GM19351 (cell line): ENCODE measurements at regions not wholly inside any gene's neighbourhood (a gene's known extent, or its start where the extent isn't known, plus 50 kb on each side); places are given as distances from the start of the nearest gene placed in this dataset.
A peak's percentile ranks its signal among the peaks of the same experiment; 100 is the strongest.

Source experiments
- ATAC-seq: cut with Tn5 transposase; IDR thresholded peaks from one replicate; pipeline ENCODE4 v1.9.1; 2021; ENCODE audit warnings: mild to moderate bottlenecking, moderate library complexity; ENCODE audit not compliant: unreplicated experiment

DNA sequence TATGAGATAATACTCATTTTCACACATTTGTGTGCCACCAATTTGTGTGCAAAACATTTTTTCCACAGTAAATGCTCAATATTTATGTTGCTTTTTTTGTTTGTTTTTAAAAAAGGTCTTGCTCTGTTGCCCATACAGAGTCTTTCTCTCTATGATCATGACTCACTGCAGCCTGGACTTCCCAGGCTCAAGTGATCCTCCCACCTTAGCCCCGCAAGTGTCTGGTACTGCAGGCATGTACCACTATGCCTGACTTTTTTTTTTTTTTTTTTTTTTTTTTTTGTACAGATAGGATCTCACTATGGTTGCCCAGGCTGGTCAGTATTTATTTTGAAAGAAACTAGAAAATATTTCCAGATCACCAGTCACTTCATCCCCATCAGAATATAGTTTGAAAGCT, 297.8 kb upstream of the GYPC start:
- no peak for ATAC-seq

DNA sequence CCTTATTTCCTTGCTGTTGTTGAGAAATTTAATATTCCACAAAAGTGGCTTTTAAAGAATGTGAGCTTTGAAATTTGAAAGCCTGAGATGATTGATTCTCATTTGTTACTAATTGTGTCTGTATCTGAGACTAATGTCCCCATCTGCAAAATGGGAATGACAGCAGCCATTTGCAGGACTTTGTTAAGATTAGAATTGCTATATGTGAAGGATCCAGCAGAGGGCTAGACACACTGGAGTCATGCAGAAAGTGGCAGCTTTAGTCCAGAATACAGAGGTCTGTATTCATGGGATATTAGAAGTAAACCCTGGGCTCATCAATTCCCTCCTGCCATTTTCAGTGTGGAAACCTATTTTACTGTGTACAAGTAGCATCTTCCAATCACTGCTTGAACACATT, 296.5 kb upstream of the GYPC start:
- ATAC-seq = peak; percentile 87

DNA sequence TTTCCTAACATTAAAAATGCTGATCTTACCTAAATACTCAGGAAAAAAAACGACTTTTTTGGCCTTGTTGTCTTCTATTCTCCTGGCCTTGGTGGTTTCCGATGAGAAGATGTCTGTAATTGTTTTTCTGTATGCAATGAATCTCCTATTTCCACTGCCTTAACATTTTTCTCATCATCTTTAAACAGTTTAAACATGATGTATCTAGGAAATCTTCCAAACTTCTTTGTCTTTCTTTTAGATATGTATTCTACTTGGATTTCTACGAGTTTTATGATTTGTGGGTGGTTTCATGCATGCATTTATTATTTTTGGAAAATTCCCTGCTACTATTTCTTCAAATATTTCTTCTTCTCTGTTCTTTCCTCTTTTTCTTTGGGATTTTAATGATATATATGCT, 288.6 kb upstream of the GYPC start:
- ATAC-seq = no peak

DNA sequence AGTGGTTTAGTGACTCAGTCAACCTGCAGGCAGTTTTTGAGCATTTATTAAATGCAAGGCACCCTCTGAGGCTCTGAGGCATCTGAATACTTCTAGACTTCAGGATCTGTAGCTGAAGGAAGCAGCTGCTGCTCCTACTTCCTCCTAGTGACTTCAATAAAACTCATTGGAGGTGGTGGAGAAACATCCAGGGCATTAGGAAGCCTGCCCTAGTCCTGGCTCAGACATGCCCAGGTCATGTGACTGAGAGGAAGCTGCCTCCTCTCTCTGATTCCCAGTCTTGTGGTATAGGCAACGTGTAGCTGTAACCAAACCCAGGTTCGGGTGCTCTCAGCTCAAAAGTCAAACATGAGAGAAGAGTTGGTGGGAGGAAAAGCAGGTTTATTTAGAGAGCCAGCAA, 287.2 kb upstream of the GYPC start:
- no peak for ATAC-seq

DNA sequence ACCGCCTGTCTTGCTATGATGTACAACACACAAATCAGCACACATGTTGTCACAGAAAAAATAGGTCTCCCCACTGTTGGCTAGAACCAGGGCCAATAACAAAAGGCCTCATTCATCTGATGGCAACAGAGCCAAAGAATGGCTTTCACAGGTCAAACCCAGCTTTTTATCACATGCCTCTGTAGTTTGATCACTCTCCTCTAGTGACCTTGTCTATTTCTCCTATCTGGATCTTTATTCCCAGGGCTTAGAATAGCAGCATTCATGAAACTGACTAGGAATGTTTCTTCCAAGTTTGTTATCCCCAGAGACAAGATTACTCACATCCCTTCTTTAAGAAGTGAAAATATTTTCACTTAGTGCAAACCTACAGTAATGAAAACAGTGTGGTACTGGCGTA, 285.8 kb upstream of the GYPC start:
- ATAC-seq = no peak

DNA sequence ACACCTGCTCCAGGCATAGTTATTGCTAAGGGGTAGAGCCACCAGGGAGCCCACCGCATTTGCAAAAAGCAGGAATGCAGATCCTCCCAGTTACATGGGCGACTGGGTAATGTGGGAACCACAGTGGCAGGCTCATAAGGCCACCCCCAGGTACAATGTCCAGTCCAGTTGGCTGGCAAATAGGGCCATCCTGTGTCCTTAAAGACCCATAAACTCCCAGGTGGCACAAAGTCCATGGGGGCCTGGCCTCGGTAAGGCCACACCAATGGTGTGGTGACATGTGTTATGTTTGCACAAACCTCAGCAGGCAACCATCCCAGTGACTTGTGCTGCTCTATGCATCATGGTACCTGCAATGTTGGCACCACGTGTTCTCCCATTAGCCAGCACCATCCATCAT, 283.6 kb upstream of the GYPC start:
- no peak for ATAC-seq

DNA sequence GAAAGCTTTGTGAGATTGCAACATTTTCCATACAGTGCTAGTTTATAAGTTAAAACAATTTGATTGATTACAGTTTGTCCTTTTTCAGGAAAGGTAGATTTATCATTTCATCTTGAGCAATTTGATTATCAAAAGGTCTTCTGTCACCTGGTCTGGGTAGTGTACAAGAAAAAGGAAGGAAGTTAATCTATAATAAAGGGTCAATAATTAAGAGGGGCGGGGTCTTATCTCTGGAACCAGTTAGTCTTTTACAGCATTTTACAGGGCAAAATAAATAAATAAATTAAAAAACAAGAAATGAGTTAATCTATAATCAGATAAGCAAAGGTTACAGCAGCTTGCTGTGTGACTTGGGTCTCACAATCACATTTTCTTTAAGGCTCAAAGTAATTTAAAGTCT, 277.8 kb upstream of the GYPC start:
- no peak for ATAC-seq

DNA sequence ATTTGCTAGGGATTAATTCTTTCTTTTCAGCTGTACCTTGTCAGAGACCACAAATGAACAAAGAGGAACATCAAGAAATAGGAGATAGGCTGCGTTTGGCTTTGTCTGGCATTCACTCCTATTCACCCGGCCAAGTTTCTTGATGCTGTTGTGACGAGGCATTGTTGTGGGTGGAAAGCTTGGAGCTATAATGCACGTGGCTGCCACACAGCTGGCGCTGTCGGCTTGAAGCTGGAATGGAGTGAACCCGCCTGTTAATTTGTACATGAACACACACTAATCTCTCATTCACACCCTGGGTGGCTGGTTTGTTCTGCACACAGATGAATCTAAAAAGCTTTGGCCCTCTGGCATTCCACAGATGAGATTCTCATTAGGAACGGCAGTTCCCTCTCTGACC, 274.9 kb upstream of the GYPC start:
- ATAC-seq = no peak

DNA sequence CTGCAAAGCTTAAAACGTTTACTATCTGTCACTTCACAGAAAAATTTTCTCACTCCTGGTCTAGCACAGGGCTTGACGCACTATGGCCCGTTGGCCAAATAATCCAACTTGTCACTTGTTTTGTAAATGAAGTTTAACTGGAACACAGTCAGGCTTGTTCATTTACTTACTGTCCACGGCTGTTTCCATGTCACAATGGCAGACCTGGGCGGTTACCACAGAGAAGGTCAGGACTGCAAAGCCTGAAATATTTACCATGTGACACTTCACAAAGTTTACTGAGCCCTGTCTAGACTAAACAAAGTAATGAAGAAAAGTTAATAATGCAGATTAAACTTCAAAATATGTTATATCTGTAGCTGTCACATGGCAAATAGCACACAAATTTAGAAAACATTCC, 273.0 kb upstream of the GYPC start:
- ATAC-seq = no peak

DNA sequence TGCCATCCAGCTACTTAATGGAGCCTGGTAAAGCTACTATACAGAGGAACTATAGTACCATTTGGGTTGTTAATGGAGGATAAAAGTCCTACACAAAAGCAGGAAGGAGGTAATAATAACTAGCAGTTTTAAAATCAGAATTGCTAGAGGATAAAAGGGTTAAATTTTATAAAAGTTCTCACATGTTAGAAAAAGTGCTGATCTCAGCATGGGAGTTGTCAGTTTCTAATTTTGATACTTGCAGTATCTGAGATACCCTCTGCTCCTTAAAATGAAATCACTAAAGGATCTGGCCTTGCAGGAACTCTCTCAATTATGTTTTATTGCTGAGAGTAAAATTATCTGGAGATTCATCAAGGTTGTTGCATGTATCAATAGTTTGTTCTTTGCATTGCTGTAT, 272.2 kb upstream of the GYPC start:
- no peak for ATAC-seq

DNA sequence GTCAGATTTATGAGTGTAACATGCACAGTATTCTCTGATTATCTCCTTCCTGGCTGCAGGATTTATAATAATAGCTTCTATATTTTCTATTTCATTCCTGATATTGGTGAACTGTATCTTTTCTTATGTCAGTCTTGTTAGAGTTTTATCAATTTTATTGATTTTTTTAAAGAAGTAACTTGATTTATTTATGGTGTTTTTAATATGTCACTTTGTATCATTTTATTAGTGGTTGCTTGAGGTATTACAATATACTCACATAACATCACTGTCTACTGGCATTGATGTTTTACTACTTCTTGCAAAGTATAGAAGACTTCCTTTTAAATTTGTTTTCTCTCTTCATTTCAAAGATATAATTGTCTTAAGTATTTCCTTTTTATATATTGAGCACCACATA, 270.5 kb upstream of the GYPC start:
- ATAC-seq = no peak

DNA sequence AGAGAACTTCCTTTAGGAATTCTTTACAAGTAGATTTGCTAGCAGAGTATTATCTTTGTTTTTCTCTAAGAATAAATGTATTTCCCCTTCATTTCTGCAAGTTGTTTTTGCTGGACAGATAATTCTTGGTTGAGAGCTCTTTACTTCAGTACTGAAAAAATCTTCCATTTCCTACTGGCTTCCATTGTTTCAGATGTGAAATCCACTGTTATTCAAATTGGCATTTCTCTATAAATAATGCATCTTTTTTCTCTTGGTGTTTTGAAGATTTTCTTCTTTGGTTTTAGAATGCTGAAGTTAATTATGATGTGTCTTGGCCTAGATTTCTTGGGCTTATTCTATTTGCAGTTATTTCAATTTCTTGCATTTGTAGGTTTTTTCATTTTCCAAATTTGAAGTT, 270.0 kb upstream of the GYPC start:
- no peak for ATAC-seq

DNA sequence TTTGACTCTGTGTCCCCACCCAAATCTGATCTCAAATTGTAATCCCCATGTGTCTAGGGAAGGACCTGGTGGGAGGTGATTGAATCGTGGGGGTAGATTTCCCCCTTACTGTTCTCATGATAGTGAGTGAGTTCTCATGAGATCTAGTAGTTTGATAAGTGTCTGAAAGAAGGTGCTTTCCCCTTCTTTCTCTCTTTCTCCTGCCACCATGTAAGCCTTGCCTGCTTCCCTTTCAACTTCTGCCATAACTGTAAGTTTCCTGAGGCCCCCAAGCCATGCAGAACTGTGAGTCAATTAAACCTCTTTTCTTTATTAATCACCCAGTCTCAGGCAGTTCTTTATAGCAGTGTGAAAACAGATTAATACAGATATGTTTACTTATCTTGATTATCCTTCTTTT, 266.5 kb upstream of the GYPC start:
- no peak for ATAC-seq

DNA sequence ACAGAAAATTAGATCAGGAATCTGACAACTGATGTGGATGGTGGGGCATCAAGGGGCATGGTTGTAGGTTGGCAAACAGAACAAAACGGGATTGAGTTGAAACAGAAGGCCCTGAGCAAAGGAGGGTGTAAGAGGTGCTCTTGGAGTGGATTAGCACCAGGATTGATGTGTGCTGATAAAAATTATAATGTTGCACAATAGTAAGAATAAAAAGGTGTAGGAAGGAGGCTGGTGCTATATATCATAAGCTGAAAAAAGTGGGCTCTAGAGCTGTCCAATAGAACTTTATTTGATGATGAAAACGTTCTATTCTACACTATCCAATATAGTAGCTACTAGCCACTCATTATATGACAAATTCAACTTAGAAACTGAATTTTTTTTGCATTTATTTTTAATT, 263.1 kb upstream of the GYPC start:
- ATAC-seq = no peak

DNA sequence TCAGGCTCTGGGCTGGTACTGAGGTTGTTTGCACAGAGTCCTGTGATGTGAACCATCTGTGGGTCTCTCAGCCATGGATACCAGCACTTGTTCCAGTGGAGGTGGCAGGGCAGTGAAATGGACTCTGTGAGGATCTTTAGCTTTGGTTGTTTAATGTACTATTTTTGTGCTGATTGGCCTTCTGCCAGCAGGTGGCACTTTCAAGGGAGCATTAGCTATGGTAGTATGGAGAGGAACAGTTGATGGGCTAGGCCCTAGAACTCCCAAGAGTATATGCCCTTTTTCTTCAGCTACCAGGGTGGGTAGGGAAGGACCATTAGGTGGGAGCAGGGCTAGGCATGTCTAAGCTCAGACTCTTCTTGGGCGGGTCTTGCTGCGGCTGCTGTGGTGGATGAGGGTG, 257.0 kb upstream of the GYPC start:
- ATAC-seq = no peak

DNA sequence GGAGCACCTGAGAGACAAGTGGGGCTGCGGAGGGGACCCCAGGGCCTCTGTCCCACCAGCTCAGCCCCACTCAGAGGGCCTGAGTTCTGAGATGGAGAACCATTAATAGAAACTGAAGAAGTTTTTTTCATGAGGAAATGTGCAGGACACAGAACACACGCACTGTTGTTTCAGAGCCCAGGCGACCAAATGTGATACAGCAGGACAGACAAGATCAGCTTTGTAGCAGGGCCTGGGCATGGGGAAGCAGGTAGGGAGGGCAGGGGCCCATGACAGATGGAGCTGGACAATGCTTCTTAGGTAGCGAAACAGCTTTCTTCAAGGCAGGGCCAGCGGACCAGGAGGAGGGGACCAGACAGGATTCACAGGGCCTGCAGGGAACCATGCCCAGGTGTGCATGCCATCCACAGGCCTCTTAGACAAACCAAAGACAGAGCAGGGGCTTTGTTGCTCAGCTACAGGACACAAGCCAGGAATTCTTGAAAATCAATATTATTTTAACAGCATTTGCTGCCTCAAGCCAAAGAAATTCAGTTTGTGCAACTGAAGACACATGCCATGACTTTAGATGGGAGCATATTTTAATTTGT, 252.8 kb upstream of the GYPC start:
- ATAC-seq = no peak

DNA sequence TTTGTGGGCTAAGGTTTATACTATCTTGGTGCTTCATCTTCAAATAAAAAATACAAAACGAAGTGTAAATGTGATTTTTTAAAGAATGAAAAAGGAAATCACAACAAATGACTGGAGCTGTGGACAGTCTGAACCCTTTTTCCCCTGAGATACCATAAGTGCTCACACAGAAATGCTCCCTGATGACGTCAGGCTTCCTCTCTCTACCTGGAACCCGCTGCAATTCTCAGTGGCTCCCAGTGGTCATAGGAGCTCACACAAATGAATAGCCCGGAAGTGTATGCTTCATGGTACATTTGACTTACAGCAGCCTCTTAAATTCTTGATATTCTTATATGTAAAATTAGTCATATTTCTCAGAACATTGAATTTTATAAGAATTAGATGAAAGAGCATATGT, 249.7 kb upstream of the GYPC start:
- ATAC-seq = no peak

DNA sequence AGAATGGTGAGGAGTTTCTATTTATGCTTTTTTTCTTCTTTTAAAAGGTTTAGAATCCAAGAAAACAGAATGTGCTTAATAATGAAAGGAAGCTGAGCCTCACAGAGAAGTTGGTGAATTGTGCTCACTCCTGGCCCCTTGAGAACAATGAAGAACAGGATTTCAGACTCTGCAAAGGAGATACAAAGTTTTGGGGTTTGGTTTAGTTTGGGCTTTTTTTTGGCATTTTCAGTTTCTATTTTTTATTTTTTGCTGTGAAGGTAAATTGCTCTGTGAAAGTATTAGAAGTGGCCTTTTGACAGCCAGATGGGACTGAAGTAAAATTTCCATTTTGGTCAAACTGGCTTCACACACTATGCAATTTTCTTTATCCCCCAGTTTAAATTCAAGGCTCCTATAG, 247.3 kb upstream of the GYPC start:
- no peak for ATAC-seq

DNA sequence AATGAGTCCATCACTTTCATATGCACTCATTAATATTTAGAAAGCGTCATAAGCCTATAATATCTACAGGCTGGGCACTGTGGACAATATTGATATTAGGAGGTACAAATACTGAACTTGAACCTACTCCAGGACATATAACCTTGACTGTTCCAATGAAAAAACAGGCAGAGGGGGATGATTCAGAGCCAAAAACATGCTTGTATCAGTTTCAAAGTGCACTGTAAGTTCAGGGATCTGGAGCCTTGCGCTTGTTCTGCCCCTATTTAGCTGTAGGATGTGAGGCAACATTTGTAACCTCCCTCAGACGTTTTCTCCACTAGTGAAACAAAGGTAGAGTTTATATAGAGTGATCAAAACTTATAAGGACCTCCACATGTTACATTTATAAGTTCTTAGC, 246.1 kb upstream of the GYPC start:
- no peak for ATAC-seq

DNA sequence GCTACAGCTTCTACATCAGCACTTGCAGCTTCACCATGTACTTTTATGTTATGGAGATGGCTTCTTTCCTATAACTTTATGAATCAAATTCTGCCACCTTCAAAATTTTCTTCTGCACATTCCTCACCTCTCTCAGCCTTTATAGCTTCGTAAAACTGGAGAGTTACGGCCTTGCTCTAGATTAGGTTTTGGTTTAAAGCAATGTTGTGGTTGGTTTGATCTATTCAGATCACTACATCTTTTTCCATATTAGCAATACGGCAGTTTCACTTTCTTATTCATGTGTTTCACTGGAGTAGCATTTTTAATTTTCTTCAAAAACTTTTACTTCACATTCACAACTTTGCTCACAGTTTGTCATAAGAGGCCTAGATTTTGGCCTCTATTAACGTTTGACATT, 242.9 kb upstream of the GYPC start:
- peak; percentile 99 for ATAC-seq

DNA sequence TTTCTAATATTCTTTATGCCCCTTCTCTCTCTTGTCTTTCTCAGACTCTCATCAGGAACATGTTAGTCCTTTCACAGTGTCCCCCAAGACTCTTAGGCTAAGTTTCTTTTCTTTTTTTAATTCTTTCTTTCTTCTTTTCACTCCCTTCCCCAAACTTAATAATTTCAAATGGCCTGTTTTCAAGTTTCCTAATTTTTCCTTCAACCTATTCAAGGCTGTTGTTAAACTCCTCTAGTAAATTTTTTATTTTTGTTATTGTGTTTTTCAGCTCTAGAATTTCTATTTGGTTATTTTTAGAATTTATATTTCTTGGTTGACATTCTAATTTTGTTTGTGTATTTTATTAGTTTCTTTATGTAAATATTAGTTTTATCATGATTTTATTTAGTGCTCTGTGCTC, 236.6 kb upstream of the GYPC start:
- no peak for ATAC-seq

DNA sequence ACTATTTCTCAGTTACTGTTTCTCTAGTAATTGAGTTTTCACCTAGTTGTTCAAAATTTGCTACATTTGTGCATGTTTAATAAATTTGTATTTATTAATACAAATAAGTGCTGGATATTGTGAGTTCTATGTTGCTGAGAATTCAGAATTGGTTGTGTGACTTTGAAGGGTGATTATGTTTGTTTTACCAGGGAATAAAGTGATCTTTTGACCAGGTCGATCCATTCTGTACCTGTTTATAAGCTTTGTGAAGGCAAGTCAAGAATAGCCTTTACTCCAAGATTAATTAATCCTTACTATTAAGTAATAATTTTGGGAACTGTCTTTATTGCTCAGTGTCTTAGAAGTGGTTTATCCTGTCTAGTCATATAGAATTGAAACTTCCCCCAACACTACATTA, 230.0 kb upstream of the GYPC start:
- no peak for ATAC-seq

DNA sequence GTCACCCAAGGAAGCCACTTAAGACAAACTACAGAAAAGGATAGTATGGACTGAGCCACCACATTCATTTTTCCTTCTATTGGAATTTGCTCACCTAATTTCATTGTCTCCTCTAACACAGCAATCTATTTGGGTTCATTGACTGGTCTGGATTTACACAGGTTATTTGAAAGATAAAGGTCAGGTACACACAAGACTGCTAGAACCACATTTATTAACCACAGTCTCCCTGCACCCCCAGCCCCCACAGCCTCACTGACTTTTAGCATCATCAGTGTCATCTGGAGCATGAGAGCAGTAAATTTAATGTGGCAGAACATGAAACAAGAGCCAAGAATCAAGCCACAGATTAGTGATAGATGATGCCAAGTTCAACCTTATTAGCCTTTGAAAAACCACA, 226.9 kb upstream of the GYPC start:
- ATAC-seq = no peak

DNA sequence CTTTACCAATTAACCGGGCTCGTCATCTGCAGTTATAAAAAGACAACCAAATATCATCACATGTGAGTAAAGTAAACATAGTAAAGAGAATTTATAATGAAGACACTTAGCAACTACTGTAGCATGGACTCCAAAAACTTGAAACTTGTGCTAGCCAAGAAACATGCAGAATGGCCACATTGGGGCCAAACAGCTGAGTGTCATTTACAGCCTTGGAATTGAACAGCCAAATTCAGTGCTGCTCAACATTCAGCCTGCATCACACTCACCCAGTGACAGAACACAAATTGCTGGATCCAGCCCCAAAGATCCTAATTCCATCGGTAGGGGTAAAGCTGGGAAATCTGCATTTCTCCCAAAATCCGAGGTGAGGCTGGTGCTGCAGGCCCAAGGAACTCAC, 224.8 kb upstream of the GYPC start:
- ATAC-seq = no peak
